ENCODE measurements at regions not wholly inside any gene's neighbourhood (a gene's known extent, or its start where the extent isn't known, plus 50 kb on each side); places are given as distances from the start of the nearest gene placed in this dataset.
"Not testable (repeated sequence)": the region's sequence is repeated elsewhere in the genome, so short reads cannot be mapped to it uniquely, and the experiment has no call there.

DNA sequence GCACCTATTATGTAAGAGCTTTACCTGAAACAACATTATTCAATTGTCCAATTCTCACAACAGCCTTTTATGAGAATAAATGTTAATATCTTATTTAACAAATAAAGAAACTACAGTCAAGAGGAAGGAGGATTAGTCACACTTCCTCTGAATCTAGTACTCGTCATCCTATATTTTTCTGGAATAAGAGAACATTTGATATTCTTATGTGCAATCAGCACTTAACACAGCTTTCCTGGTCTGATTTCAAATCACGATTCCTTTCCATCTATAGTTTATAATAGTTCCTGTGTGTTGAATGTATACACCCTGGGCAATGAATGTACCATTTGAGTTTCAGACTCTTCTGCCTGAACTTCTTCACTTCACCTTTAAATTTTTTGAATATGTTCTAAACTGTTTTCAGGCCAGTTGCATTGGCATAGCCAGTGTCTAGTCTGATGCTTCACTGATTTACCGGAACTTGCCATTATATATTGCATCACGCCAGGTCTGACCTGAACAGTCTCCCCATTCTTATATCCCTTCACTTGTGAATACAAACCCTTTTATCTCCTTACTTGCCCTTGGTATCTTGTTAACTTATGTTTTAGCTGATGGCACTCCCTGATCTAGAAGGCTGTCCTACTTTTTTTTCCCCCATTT is 698.3 kb downstream of the MAT2B start:
- DNase-seq (ENCODE audit: low read depth in 2 of 2) = no peak

DNA sequence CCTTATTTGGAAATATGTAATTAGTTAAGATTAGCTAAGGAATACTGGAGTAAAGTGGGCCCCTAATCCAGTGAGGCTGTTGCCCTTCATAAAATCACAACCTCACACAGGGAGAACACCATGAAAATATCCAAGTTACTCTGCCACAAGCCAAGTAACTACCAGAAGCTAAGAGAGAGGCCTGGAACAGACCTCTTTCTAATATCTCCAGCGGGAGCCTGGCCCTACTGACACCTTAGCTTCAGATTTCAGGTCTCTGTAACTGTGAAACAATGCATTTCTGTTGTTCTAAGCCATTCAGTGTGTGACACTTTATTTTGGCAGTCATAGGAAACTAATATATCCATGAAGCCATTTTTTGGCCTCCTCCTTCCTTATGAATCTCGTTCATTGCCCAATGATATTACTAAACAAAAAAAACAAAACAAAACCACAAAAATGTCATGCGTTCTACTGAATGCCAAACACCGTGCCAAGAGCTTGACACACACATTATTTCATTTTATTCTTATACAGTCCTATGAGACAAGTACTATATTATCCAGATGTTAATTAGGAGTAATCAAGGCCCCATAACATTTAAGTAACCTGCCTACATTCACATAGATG is 699.0 kb downstream of the MAT2B start:
- no peak for DNase-seq (ENCODE audit: low read depth in 2 of 2)

DNA sequence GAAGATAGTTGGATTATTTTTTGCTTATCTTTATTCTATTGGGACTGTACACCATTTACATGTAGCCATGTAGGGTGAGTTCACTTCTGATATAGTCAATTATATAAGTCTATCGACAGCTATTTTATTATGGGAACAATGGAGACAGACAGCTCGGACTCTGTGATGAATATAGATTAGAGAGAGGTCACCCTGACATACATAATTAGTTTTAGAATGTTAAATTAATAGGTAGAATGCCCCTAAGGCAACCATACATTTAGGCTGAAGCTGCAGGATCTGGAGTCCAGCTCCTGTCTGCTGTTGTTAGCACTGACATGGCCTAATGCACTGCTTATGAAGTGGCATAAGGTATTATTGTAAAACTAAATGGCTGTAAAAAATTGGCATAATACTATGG is 700.8 kb downstream of the MAT2B start:
- DNase-seq (ENCODE audit: low read depth in 2 of 2) = no peak

DNA sequence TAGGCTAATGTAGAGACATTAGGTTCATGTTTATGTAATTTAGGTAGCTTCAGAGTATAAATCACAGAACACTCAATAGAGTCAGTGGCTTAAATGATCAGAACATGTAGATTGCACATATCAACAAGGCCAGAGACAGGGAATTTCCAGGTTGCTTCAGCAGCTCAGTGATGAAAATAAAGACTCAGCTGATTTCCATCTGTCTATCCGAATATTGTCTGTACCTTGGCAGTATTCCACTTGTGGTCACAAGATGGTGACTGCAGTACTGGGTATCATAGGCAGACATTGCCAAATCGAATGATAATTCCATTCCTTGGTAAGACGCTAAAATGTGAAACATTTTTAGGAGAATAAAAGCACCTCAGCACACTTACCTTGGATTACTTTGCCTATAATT is 702.2 kb downstream of the MAT2B start:
- DNase-seq (ENCODE audit: low read depth in 2 of 2) = no peak

DNA sequence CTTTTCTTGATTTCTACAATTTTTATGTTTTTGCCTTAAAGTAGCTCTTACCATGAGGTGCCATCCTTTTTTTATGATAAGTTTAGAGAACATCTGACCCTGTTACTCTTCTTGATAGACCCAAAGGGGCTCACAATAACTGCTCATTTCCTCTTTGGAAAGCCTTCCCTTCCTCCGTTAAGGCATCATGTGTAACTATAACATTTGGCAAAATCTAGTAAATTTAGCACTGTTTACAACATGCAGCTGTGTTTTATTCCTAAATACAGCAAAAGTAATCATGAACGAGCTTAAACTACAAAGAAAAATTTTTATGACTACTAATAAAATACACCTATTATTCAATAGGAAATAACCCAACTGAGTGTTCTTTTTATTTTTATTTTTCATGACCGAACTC is 705.1 kb downstream of the MAT2B start:
- no peak for DNase-seq (ENCODE audit: low read depth in 2 of 2)

DNA sequence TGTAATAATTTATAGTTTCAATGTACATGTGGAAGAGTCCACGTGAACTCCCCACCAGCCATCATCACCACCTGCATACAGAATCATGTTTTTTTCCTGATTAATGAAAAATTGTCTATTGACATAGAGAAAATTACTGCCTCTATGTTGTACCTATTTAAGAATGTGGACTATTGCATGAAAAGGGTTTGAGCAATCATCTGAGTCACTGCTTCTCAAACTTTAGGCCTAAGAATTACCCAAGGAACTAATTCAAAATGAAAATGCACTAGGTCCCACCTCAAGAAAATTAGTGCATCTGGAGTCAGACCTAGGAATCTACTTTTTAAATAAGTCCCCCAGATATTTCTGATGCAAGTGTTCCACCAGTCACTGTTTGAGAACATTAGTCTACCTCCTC is 709.3 kb downstream of the MAT2B start:
- DNase-seq (ENCODE audit: low read depth in 2 of 2) = no peak

DNA sequence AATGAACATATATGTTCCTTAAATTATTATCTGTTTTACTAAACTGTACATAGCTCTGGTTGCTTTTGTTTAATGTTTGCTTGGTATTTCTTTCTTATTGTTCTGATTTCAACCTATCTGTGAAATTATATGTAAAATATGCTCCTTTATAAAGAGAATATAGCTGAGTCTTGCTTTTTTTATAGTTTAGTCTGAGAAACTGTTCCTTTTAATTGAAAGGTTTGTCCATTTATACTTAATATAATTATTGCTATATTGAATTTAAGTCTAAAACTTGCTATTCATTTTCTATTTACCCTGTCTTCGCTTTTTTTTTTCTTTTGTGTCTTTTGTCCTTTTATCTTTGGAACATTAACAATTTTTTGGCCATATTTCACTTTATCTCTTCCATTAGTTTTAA is 712.0 kb downstream of the MAT2B start:
- DNase-seq (ENCODE audit: low read depth in 2 of 2) = no peak

DNA sequence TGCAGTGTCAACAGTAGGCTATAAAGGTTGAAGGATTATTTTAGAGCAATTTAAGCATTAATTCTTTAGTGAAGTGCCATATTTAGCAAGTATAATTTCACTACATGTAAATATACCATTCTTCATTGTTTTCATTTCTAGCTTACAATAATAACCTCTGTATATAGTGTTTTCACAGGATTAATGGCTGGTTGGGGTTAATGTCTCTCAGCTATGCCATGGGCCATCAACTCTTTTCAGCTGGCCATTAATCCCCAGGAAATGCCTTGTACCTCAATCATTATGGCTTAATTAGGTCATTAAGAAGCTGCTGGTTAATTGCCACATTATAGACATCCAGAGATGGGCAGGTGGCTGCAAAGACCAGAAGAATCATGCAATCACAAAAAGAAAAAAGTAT is 715.1 kb downstream of the MAT2B start:
- no peak for DNase-seq (ENCODE audit: low read depth in 2 of 2)

DNA sequence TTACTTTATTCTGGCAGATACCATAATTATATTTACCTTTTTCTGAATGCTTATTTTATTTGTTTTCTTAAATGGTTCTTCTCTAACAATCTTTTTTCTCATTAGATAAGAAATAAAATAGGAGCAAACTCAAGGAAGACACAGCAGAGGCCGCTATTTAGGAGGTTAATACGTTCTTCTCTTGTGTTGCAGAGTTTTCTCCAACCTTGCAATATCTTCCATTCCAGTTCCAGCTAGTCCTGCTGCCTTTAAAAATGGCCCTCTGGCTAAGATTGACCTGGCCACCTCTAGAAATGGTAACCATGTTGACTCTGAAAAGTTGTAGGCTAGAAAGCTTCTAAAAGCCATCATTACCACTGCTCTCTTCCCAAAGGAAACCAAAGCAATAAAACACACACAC is 718.8 kb downstream of the MAT2B start:
- no peak for DNase-seq (ENCODE audit: low read depth in 2 of 2)

DNA sequence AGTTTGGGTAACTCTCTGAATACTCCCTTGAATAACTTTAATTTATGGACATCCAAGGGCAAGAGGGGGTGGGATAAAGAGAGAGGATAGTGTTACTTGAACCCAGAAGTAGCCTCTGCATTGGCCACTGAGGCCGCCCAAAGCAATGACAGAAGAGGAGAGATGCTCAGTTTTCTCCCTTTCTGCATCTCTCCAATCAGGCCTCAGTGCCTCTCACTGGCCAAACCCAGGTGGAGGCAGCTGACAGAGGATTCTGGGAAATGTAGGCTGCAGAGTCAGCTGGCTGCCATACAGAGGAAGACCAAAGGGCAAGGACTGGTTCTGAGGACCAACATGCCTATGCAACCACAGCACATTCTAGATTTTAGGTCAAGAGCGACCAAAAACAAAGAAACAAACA is 719.4 kb downstream of the MAT2B start:
- DNase-seq (ENCODE audit: low read depth in 2 of 2) = no peak

DNA sequence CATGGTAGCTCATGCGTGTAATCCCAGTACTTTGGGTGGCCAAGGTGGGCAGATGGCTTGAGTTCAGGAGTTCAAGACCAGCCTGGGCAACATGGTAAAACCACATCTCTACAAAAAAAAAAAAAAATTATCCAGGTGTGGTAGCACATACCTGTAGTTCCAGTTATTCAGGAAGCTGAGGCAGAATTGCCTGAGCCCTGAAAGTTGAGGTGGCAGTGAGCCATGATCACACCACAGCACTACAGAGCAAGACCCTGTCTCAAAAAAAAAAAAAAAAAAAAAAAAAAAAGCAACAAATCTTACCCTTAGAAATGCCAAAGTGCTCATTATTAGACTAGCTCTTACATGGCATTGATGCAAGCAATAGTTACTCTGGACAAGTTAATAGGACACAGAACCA is 724.9 kb downstream of the MAT2B start:
- DNase-seq (ENCODE audit: low read depth in 2 of 2) = no peak

DNA sequence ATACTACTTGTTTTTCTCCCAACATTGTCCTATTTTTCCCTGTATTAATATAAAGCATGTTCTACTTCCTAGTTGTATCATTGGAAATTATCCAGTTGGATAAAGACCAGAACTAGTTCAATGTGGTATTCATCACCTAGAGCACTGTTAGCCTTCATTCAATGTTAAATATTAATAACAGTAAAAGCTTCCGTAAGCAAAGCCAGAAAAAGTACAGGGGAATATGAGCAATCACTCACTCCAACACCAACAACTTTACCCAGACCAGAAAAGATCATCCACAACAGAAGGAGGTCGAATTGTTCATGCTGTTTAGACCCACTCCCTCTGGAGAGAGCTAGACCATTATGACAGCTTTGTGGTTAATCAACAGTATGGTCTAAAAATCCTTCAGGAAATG is 728.4 kb downstream of the MAT2B start:
- no peak for DNase-seq (ENCODE audit: low read depth in 2 of 2)

DNA sequence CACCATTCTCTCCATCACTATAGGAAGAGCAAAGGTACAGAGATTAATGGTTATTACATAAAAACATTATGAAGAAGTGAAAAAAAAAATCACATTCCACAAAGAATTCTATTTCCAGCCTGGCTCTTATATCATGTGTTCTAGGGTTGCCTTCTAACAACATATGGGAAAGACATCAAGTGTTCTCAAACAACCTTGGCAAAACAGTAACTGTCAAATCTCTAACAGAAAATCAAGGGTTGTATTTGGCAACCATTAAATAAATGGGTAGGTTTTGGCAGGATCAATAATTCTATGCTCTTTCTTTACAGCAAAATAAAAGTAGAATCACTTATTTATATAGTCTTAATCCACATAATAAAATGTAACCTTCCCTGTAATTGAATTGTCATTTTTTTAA is 728.9 kb downstream of the MAT2B start:
- DNase-seq (ENCODE audit: low read depth in 2 of 2) = no peak

DNA sequence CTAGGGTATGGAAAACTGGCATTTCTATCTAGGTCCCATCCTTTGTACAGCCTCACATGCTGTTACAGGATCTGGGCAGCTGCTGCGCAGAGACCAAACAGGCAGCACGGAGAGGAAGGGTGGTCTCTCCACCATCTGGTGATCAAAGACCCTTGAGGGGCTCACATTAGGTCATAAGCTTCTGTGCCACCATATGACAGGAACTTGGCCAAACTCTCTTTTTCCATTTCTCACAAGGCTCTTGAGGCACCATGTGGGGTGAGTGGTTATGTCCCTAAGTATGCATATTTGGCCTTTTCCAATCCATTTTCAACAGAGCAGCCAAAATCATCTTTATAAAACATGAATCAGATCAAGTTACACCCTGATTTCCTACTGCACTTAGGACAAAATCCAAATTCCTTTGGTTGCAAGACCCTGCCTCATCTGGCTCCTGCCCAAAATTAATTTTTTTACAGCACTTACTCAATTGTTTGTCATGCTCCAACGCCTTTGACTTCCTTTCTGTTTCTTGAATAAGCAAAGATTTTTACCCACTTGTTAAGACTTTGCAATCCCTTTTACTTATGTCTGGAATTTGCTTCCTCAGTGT is 730.0 kb downstream of the MAT2B start:
- no peak for DNase-seq (ENCODE audit: low read depth in 2 of 2)

DNA sequence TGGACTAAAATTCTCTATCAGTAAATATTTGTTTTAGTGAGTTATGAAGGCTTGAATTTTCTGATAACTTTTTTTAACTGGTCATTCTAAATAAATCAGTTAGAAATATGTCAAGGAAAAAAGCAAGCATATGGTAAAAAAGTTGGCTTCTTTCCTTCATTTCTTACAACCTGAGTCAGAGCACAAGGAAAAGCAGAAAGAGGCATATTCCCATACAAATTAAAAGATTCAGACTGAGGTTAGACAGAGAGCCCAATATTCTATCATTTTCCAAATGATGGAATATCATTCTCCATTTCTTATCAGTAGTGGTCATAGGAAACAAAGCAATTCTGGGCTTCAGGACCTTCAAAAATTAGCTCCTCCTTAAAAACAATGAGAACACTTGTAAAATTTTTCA is 732.1 kb downstream of the MAT2B start:
- no peak for DNase-seq (ENCODE audit: low read depth in 2 of 2)

DNA sequence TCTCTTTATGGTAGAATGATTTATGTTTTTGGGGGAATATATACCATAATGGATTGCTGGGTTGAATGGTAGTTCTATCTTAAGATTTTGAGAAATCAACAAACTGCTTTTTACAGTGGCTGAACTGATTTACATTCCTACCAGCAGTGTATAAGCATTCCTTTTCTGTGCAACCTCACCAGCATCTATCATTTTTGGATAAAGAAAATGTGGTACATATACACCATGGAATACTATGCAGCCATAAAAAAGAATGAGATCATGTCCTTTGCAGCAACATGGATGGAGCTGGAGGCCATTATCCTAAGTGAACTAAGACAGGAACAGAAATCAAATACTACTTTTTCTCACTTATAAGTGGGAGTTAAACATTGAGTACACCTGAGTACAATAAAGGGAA is 746.4 kb downstream of the MAT2B start:
- DNase-seq (ENCODE audit: low read depth in 2 of 2) = not testable (repeated sequence)

DNA sequence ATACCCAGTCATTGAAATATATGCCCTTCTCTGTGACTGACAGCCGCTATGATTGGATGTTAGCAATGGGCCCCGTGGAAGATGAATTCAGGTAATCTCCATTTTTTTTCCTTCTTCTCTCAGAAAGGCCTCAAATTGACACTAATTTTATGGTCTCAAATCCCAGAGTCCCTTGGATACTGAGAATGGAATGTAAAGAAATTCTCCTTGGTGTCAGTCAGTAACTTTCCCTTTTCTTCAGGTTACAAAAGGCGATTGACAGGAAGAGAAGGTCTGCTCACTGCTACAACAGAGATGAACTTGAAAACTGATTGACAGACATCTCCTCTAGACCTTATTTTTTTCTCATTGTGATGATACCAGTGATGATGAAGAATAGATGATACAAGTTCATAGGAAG is 748.3 kb downstream of the MAT2B start:
- DNase-seq (ENCODE audit: low read depth in 2 of 2) = no peak

DNA sequence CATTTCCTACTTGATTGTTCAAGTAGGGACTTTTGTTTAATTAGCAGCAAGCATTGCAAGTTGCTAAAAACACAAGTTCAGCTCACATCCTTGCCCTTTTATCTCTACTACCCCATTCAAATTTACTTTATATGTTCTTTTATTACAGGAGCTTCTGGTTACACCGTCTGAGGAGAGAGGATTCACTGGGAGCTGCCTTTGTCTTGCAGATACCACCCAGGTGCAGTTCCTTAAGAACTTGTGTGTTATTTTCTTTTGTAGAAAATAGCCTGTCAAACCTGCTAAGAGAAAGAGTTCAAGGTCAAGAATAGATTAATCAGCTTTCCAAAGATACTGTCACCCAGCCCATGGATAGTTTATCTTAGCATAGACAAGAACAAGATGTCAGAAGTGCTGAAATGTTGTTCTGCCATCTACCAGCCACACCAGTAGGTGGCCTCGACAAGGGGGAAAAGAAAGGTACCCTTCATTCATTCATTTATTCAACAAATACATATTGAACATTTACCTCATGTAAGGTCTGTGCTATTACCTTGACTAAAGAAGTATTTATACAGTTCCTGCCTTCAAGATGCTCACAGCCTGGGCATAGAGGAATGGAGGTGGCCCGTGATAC is 750.3 kb downstream of the MAT2B start:
- DNase-seq (ENCODE audit: low read depth in 2 of 2) = no peak

DNA sequence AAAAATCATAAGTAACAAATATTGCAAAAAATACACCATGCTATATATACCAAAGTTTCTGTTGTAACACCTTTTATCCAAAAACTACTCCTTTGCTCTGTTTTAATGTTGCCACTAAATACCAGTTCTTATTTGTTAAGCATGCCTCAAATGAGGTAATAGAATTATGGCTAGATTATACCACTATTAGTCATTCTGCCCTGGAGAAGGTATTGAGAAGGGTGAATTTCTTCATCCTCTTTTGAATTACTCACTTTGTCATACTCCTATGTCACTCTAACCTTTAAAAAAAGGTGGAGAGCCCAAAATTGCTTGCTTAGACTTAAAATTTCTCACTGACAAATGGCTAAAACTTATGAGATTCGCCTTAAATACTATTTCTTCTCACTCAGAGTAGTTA is 750.9 kb downstream of the MAT2B start:
- DNase-seq (ENCODE audit: low read depth in 2 of 2) = no peak

DNA sequence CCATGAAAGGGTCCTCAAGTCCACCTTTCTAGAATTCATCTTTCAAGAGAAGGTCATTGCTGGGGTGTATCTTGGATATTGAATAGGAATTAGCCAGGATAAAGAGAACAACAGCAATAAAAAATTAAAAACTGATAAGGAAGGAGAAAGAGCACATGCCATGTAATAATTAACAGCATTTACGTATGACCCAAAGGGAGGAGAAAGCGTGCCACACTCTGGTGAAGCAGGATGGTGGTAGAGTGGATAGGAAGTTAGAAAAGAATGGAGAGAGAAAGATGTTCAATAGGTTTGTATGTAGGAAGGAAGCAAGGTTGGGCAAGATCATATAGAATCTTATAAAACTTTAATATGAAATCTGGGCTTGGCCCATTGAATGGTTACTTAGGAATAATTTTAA is 751.5 kb downstream of the MAT2B start:
- DNase-seq (ENCODE audit: low read depth in 2 of 2) = no peak

DNA sequence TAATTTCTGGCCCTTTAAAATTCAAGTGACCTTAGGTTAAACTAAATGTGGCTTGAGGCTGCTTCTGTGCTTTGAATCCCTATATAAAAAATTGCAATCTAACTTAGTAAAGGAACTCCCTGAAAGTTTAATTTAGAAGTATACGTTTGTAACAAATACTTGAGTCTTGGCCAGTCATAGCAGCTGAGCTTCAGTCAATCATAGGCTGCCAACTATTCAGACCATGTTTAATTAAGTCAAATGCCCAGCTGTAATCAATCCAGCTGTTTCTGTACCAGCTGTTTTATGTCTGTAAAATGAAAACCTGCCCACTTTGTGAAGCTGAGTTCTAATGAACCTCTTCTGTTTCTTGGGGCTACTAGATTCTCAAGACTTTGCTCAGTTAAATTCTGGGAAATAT is 760.1 kb downstream of the MAT2B start:
- no peak for DNase-seq (ENCODE audit: low read depth in 2 of 2)

DNA sequence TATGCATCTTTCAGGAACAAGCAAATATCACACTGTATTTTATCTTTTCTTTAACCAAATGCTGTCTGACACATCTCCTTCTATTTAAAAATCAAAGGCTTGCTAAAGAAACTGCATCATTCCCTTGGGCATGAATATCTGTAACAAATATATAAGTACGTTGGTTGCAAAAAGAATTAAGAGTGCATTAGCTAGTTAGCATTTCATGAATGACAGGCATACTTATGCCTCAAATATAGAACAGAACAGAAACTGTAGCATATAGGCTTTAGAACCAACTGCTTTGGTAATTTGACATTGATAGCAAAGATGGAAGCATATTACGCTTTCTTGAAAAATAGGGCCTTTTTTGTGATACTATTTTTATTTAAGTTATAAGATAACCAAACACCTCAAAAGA is 761.2 kb downstream of the MAT2B start:
- DNase-seq (ENCODE audit: low read depth in 2 of 2) = no peak

DNA sequence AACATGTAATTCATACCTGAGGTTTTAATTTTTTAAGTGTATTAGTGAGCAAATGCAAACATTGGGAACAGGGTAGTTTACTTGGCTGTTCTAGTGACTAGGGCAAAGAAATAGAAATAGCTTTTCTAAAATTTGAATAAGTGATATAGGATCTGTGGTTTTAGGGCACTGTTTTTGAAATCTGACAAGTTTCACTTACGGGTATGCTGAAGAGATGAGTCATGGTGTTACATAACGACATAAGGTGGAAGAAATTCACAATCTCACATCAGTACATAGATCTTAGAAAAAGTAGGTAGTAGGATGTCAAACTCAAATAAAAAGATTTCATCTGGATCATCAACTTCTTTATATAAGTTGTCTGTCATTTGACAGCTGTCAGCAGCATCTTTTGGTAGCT is 772.3 kb downstream of the MAT2B start:
- no peak for DNase-seq (ENCODE audit: low read depth in 2 of 2)
